ENCODE measurements at regions not wholly inside any gene's neighbourhood (a gene's known extent, or its start where the extent isn't known, plus 50 kb on each side); places are given as distances from the start of the nearest gene placed in this dataset.

- H3K4me2 ChIP-seq = no peak overlapping the region
- 69% methylated on average over 4 of the region's 4 CpGs for WGBS (ENCODE audit: low lambda C conversion rate)
- POLR2A ChIA-PET = no interaction called here
- no peaks in the 10 kb centered on the region for H3K27me3 ChIP-seq (ENCODE audit: insufficient read depth)
- no peaks in the 10 kb centered on the region for H3K36me3 ChIP-seq (replicated peaks in 1 of 2; ENCODE audit: control insufficient read depth in 1 of 2, insufficient read depth in 2 of 2, low read length in 1 of 2)
- DNase-seq = no peak
- no peak for TF ChIP-seq ZBTB33 (IDR thresholded peaks at IDR 0.05; ENCODE audit: borderline replicate concordance, low read depth)
- TF ChIP-seq FOXM1 (IDR thresholded peaks at IDR 0.05; ENCODE audit: low read depth) = no peak
- TF ChIP-seq YY1 (IDR thresholded peaks at IDR 0.05; ENCODE audit: low read depth) = no peak
- no peak for TF ChIP-seq TEAD4 (IDR thresholded peaks at IDR 0.05; ENCODE audit: borderline replicate concordance, insufficient read depth)
- TF ChIP-seq SMC3 (IDR thresholded peaks at IDR 0.05; ENCODE audit: low read depth, low read length) = no peak
- TF ChIP-seq EP300 (IDR thresholded peaks at IDR 0.05; ENCODE audit: borderline replicate concordance in 1 of 2, low read depth in 1 of 2, low read length in 1 of 2) = no peak
- TF ChIP-seq MAX (IDR thresholded peaks at IDR 0.05; ENCODE audit: low read depth) = no peak
- TF ChIP-seq EZH2phosphoT487 (IDR thresholded peaks at IDR 0.05; ENCODE audit: borderline replicate concordance, low read depth) = no peak
- no peak for TF ChIP-seq ELF1 (IDR thresholded peaks at IDR 0.05)
- no peak for TF ChIP-seq RCOR1 (IDR thresholded peaks at IDR 0.05; ENCODE audit: low read length)
- no peak for TF ChIP-seq GATA2 (CRISPR knock-in tag; IDR thresholded peaks at IDR 0.05)
- TF ChIP-seq RXRA (IDR thresholded peaks at IDR 0.05; ENCODE audit: borderline replicate concordance, low read depth) = no peak
- no peak for TF ChIP-seq FOSL2 (IDR thresholded peaks at IDR 0.05; ENCODE audit: borderline replicate concordance, low read depth)
- no peak for TF ChIP-seq TCF12 (IDR thresholded peaks at IDR 0.05)
- no peak for TF ChIP-seq USF1 (IDR thresholded peaks at IDR 0.05; ENCODE audit: borderline replicate concordance, low read depth)
- TF ChIP-seq NRF1 (IDR thresholded peaks at IDR 0.05; ENCODE audit: low read depth, low read length) = no peak
- TF ChIP-seq IRF3 (IDR thresholded peaks at IDR 0.05; ENCODE audit: low read depth, low read length) = no peak
- TF ChIP-seq GABPA (IDR thresholded peaks at IDR 0.05; ENCODE audit: low read depth) = no peak
- TF ChIP-seq RFX5 (IDR thresholded peaks at IDR 0.05; ENCODE audit: low read length) = no peak
- no peak for TF ChIP-seq CTCF (IDR thresholded peaks at IDR 0.05)
- no peaks in the 10 kb centered on the region for H3K9me2 ChIP-seq
- H3K4me1 ChIP-seq (ENCODE audit: control insufficient read depth in 1 of 2, insufficient read depth in 2 of 2, low read depth in 1 of 2, low read length in 1 of 2) = no peaks in the 10 kb centered on the region; a peak in 1 of 4 replicates
- H3K4me3 ChIP-seq (ENCODE audit: low read depth in 2 of 2, low read length in 1 of 2) = no peak overlapping the region
- CTCF ChIA-PET = interaction anchor here (0.7 kb wide), 1 partner anchor 749 kb away, joined by 3 read pairs; no protein-coding TSS in a partner anchor
- no peak overlapping the region for H3K9ac ChIP-seq
- H3K9me3 ChIP-seq = no peaks in the 10 kb centered on the region
- no peak overlapping the region for H2AFZ ChIP-seq (ENCODE audit: low read depth)
- no peaks in the 10 kb centered on the region for H4K20me1 ChIP-seq (ENCODE audit: insufficient read depth)
- no peak overlapping the region for H3K27ac ChIP-seq (ENCODE audit: low read depth in 2 of 2, low read length in 1 of 2)
- no peaks in the 10 kb centered on the region for H3F3A ChIP-seq (replicated peaks; ENCODE audit: insufficient read depth)
- no peaks in the 10 kb centered on the region for H3K79me2 ChIP-seq (ENCODE audit: insufficient read depth)
Observed at GRCh38 chr3:76566904-76567303, 473.0 kb upstream of the ROBO2 start.
